Stimulated activated CD4-positive, alpha-beta T cell treated with anti-CD3 and anti-CD28 coated beads, Interleukin-1b, Interleukin-23, amount 100 ng/mL, for 4 hours (primary cell): ENCODE measurements at regions not wholly inside any gene's neighbourhood (a gene's known extent, or its start where the extent isn't known, plus 50 kb on each side); places are given as distances from the start of the nearest gene placed in this dataset.

Experiments
- DNase-seq, 2 donors: peaks; one replicate each; pipeline ENCODE4 v3.0.0-alpha.2; 2020; ENCODE audit warnings: low read depth in 2 of 2

GRCh38 chr11:8323161-8323935, 59.7 kb upstream of the LMO1 start:
- DNase-seq: no peak

GRCh38 chr11:8321876-8322275, 58.2 kb upstream of the LMO1 start:
- no peak for DNase-seq

GRCh38 chr11:8320076-8320475, 56.4 kb upstream of the LMO1 start:
- no peak for DNase-seq

GRCh38 chr11:8318536-8318935, 54.9 kb upstream of the LMO1 start:
- DNase-seq: no peak

- DNase-seq: no peak
Observed at GRCh38 chr11:8317159-8317558, 53.5 kb upstream of the LMO1 start.

GRCh38 chr11:8315954-8316353, 52.3 kb upstream of the LMO1 start:
- DNase-seq: no peak

GRCh38 chr11:8315463-8315862, 51.8 kb upstream of the LMO1 start:
- no peak for DNase-seq

- DNase-seq: no peak
Observed at GRCh38 chr11:8314916-8315315, 51.2 kb upstream of the LMO1 start.

GRCh38 chr11:8313504-8314090, 49.9 kb upstream of the LMO1 start:
- DNase-seq: no peak
